HL-60 (cell line): ENCODE measurements at regions not wholly inside any gene's neighbourhood (a gene's known extent, or its start where the extent isn't known, plus 50 kb on each side); places are given as distances from the start of the nearest gene placed in this dataset.

Experiments
- CTCF ChIP-seq: IDR thresholded peaks from one replicate; pipeline ENCODE4 v1.5.1; 2011; ENCODE audit warnings: low read length, control low read depth, inconsistent platforms; ENCODE audit not compliant: insufficient read depth
- POLR2AphosphoS5 ChIP-seq: IDR thresholded peaks from 2 replicates; pipeline ENCODE4 v1.6.1; 2012; ENCODE audit warnings: low read depth
- REST ChIP-seq: IDR thresholded peaks from 2 replicates; pipeline ENCODE4 v1.6.1; 2012; ENCODE audit warnings: low read depth; ENCODE audit not compliant: insufficient replicate concordance
- SPI1 ChIP-seq: IDR thresholded peaks from 2 replicates; pipeline ENCODE4 v1.6.1; 2012; ENCODE audit warnings: low read depth, mild to moderate bottlenecking, borderline replicate concordance

DNA sequence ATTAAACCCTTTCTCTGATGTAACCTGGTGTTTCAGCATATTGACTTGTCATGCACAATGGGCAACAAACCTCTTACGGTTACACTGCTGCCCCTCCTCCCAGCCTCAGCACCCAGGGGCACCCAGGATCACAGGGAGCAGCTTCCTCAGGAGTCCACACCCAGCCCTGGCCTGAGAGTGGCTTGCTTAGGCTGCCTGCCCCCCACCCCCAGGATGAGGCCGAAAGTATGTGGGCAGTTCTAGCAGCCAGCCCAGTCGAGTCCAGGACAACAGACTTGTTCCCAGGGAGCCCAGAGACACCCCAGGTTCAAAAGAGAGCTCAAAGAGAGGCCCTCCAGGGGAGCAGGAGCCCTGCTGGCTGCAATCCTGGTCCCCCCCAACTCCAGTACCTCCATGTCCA, 108.1 kb upstream of the THY1 start:
- TF ChIP-seq SPI1 (no peak), CTCF (no peak), REST (no peak), POLR2AphosphoS5 (no peak)
